HG03571 (cell line): ENCODE measurements at regions not wholly inside any gene's neighbourhood (a gene's known extent, or its start where the extent isn't known, plus 50 kb on each side); places are given as distances from the start of the nearest gene placed in this dataset.

Source experiments
- ATAC-seq: cut with Tn5 transposase; IDR thresholded peaks from one replicate; pipeline ENCODE4 v1.9.1; 2021; ENCODE audit not compliant: unreplicated experiment

DNA sequence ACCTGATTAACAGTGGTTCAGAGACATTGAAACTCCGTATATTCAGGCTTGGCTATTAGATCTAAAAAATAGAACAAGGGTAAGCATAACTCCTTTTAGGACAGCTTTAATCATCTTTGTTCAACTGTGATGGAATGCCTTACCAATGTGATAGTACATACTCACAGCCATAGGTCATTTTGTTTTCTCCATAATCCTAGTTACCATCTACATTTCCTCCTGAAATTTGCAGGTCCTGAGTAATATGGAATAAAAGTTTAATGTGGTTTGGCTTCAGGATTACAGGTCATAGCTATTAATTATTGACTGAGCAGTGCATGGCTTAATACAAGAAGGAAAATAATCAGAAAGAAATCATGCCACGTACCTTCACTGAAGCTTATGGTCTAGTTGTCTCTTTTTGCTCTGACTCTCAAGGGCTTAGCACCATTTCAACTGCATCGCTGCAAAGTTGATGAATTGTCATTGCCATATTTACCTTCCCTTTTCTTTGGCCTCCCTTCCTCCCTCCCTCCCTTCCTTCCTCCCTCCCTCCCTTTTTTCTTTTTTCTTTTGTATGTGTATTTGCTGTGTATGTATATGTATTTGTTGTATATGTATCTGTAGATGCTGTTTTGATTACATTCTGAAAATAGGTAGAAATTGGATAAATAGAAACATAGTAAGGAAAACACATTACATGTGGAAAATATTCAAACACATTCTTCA, 250.9 kb upstream of the ZNF608 start:
- ATAC-seq, result no peak

DNA sequence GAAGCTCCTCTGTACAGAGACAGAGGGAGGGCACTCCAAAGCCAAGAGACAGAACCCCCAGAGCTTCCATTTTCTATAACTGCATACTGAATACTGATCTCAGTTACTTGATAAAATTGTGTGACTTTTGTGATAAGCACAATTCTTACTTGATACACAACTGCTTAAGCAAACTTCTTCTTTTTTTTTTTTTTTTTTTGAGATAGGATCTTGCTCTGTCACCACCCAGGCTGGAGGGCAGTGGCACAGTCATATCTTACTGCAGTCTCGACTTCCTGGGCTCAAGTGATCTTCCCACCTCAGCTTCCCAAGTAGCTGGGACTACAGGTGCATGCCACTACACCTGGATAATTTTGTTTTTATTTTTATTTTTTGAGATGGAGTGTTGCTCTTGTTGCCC, 252.1 kb upstream of the ZNF608 start:
- no peak for ATAC-seq

DNA sequence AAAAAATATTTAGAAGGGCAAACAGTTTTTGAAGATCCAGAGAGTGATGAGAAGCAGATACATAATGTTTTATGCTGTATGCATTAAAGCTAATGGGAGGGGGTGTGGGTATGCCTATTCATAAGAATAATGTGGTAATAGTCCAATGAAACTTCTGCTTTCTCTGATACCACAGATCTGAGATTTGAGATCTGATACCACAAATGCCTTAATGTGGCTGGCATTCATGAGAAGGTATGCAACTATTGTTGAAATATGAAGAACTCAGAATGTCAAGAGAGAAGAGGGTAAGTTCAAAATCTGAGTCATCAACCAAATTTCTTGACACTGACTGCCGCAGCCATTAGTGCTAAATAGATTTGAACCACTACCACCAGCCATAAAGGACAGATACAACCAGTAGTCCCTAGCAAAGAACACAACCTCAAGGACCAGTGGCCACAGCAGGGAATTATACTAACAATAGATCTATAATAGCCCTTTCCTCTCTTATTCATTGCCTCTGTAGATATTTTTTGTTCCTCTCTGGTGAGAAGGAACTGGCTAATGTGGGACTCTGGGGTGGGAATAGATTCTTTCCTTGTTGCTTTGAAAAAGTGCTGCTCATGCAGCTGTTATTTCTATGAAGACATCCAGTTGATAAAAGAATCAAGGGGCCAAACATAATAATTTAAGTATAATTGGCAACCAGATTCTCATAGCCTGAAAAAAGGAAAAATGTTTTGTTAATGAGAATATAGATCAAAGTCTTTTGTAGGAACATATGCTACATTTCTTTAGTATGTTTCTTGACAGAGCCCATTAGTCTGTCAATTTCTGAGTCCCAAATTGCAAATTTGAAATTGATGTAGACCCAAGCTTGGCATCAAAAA, 256.5 kb upstream of the ZNF608 start:
- ATAC-seq, result no peak

DNA sequence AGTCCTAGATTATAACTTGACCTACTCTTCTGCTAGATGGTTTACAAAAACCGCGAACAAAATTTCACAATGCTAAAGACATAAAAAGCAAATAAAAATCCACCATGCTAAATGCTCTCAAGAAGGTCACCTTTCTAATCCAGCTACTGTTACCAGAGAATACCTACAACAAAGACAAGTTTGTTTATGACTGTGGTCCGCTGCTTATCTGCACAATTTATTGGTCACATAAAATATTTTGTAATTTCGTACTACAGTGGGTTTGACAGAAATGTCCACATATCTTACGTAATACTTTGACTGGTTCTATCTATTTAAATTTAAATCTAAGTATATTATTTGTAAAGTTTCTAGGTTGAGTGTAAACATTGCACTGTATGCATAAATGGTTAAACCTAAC, 257.6 kb upstream of the ZNF608 start:
- no peak for ATAC-seq

DNA sequence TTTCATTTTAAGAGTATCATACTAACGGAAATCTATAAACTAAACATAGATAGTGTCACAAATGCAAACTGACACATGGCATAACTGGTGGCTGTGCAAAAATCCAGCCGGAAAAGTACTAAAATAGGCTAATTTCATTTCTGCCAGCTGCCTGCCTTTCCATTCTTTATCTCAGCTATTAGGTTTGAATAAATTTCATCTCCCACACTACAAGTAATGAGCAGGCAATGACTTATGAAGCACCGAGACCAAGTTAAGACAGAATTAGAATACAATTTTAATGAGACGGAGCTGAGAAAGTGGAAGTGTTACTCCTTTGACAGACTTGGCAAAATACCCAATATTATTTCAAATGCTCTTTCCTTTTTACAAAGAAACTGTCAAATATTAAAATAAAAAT, 258.8 kb upstream of the ZNF608 start:
- peak; percentile 41 for ATAC-seq

DNA sequence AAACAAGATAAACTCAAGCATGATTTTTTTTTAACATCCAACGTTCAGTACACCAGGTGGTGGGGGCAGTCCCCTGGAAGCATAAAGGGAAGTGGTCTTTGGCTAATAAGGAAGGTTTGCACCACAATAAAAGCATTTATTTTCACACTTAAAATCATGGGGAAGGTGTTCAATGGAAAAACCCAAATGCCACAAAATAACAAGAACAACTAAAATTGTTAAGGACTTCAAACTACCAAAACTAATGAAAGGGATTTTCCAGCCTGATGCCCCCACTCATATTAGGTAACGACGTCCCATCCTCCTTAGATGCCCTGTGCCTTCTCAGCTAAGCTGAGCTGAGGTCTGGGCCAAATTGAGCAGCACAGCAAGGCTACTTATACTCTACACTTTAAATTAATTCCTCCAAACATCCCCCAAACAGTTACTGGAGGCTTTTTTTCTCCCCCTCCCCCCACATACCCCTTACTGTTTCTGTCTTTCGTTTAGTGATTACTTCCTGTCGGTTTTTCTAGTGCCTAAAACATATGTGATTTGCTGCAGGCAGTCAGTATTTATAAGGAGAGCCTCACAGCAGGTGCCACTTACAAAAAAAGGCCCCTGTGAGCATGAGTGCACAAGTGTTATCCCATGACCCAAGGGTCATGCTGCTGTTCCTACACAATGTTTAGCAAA, 259.7 kb upstream of the ZNF608 start:
- peak; percentile 57 for ATAC-seq

DNA sequence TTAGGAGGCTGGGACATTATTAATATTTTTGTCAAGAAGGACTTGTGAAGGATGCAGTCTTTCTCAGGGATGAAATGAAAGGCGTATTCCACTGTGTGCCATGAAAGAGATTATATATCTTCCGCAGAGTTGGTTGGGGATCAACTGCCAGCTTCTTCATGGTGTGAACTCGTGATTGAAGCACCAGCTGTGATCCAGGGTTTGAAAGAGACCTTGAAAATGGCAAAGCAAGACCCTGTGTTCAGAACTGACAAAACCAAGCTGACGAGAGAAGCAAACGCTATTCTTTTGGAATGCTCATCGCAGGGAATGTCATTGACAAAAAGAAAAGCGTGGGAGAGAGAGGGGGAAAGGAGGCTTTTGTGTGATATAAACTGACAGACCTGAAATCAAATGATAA, 263.9 kb upstream of the ZNF608 start:
- ATAC-seq, result no peak

DNA sequence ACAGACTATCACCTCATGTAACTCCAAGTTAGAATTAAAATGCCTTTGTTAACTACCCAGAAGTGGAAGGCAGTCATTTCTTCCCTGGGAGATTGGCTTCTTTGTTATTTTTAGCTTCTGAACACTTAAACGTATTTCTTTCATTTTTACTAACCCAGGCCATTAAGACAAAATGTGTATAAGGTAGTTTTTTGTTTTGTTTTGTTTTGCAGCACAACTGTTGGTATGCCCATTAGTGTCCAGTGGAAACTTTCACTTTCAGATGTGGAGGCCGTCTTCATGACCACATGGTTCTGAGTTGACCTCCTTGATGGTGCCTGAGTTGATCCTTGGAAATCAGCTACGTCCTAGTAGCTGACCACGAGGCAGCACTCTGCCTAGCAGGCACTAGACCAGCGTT, 264.6 kb upstream of the ZNF608 start:
- peak; percentile 39 for ATAC-seq

DNA sequence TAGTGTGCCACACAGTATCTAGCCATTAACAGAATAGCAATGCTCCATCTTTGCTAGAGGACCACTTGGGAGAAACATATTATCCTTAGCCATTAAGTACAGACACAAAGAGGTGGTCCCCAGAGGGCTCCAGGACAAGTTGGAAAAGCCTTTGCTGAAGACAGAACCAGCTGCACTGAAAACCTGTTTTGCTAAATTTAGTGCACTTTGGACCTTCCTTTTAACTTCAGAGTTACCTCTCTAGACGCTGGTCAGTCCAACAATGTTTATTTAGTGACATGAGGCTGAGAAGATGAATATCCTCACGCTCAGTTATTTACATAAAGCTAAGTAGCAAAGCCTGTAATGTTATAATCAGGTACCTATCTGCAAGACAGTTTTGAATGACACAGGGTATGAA, 265.0 kb upstream of the ZNF608 start:
- ATAC-seq, result no peak

DNA sequence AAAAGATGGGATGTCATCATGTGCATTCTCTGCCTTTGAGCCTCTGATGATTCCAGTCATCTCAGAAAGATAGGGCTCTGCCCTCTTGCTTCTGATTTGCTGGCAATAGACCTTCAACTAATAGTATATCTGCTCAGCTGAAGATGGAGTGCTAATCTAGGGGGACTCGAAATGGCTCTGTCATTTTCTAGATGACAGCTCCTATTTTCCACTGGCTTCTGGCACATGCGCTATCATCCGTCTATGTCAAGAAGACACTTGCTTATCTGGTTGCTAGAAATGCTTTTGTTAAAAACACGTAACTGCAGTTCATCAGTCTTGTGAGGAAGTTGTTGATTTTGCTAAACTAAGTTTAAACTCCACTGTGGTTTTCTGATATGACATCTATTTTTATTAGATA, 265.5 kb upstream of the ZNF608 start:
- ATAC-seq, result no peak

DNA sequence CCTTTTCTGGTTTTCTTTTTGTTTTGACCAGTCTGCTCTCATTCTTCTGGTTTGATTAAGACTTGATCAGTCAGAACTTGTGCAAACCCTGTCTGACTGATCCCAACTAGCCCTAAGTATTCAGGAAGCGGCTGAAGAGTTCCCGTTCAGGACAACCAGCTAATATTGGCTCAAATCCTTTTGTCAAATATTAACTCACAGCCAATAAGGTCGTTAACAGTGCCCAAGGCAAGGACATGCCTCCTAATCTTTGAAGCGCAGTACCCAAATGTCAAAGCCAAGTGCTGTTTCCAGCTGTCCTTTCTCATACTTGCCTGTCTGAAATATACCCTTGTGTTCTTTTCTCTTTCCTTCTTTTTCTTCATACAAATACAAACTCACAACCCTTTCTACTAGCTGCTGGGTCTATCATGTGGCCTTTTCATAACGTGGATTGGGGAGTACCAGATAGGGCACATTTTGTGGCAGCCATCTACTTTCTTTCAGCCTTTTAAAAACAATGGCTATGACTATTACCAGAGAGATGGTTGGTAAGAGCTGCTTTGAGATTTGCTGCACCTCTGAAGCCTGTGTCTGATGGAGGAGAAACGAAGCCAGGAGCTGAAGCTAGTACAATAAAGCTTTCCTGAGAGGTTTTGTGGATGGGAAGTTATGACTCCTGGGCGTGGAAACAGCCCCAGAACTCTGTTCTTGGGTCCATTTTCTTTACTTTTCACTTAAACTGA, 266.4 kb upstream of the ZNF608 start:
- no peak for ATAC-seq

DNA sequence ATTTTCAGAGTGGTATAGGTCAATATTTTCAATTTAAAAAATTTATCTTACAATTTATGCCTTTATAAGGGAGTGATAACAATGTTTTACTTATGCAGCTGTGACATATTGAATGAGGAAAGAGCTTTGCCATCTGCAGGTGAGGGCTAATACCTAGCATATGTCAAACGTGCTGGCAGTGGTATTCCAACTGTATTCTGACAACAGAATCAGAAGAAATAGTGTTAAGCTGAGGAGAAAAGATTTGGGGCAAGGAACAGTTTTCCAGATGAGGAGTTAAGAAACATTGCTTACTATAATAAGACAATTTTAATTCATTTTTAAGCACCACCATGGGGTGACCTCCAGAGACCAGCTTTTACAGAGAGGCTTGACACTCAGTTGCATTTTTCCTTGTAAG, 267.8 kb upstream of the ZNF608 start:
- ATAC-seq, result no peak

DNA sequence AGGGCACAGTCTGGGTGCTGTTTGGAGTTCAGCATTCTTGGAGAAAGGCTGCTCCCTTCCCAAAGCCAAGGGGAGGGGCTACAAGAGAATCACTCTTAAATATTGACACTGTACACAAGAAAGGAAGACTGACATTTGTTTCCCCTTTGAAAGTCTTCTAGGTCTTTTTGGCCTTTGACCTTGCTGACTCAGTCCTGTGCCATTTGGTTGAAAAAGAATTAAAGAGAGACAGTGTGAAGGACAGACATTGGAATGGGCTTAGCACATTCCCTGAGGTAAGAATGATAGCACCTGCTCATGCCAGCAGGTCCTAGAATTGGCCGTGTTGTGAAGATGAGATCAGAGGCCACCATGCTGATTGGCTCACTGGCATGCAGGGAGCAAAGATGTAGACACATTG, 271.4 kb upstream of the ZNF608 start:
- ATAC-seq, result no peak

DNA sequence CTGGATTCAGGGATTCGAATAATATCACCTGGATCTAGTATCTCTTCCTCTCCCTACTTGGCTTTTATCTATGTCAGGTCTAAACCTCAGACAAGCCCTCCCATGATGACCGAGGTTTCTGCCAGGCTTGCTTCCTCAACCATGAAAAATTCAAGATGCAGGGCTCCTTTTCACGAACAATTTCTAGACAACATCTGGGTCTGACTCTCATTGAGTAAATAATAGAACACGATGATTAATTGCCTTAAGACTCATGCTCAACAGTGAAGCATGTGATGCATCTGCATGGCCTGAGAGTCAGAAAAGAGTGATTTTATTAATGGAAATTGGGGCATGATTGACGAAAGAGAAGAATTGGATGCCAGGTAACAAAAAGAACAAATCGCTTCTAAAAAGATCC, 277.2 kb upstream of the ZNF608 start:
- no peak for ATAC-seq

DNA sequence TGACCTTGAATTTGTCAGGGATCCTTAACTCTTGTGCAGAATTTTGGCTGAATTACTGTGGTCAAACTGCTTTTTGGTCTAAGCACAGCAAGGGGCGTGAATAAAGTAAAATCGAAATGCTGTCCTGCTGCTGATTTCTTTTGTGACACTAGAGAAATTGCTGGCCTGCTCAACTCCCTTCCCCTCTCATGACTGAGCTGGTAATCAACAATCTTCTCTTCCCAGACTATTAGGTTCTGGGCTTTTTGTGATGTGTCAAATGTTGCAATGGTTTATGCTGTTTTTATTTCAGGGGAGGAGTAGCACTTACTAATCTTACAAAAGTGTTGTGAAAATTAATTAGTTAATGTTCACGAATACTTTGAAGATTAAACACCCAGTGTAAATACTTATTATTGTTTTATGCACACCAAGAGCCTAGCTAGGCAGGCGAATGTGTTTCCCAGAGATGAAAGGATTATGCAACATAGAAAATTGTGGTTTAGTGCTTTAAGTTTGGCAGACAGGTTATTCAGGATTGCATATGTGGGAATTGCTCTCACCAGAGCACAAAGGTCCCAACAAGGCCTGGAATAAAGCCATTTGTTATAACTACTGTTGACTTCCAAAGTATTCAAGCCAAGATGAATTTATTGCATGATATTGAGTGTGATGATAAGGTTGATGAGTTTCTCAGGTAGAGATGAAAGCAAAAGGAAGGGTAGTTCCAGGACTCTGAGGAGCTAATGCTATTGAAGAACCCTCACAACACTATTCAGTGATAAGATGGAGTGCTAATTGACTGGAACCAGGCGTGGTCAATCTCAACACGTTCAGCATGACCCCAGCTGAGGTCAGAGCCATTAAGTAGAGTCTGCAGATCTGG, 280.7 kb upstream of the ZNF608 start:
- ATAC-seq, result no peak

DNA sequence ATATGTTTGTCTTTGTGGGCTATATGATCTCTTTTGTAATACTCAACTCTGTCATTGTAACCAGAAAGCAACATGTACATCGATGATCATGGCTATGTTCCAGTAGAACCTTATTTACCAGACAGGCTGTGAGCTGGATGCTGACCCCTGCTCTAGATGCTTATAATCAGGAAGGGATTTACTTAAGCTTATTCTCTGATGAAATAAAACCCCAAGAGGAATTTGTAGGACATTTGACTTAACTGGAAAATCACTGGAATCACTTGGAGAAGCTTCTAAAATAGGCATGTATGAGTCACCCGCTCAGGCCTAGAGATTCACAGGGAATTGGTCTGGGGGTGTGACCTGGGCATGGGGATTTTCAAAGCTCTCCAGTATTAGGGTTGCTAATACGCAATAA, 285.8 kb upstream of the ZNF608 start:
- no peak for ATAC-seq

DNA sequence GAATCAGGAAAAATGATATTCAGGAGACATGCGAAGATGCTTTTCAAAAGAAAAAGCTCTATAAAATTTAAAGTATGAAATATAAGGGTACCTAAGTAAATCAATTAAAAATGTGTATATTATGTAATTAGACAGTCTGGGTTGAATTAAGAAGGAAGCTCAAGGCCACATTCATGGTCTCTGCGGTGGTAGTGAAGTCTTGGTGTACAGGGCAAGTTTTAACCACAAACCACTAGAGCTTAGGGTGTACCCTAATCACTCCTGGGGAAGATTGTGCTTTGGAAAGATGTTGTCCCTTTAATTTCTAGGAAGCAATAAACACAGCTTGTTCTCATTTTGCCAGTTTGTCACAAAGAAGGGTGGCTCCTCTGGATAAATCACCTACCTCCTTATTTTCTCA, 287.2 kb upstream of the ZNF608 start:
- no peak for ATAC-seq

DNA sequence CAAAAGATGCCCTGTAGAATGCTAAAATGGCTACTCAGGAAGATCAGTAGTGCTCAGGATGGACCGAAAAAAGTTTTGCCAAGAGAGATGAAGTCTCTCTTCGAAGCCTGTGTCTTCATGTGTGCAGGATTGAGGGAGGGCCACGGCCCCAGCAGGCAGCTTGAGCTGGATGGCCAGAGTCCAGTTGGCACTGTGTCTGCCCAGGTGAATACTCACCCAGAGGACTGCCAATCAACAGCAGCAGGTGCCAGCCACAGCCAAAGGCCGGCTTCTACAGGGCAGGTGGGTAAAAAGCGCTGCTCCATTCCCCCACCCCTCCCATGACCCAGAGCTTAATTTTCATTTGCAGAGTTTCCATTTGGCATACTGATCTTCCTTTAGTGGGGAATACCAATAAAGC, 287.9 kb upstream of the ZNF608 start:
- no peak for ATAC-seq

DNA sequence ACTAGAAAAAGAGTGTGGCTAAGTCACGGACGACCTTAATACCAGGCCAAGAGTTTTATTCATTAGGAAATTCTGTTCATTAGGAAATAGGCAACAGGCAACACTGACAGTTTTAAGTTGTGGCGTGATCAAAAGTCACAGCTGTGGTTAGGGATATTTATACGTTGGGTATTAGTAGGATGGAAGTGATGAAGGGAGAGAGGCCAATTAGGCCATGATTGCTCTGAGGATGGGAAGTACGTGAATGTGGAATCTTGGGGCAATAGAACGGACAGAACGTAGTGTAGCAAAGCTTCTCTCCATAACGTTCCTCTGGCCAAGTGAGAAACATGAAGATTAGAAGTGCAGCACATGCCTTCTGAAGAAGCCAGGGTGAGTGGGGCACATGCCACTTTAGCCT, 290.1 kb upstream of the ZNF608 start:
- ATAC-seq, result no peak

DNA sequence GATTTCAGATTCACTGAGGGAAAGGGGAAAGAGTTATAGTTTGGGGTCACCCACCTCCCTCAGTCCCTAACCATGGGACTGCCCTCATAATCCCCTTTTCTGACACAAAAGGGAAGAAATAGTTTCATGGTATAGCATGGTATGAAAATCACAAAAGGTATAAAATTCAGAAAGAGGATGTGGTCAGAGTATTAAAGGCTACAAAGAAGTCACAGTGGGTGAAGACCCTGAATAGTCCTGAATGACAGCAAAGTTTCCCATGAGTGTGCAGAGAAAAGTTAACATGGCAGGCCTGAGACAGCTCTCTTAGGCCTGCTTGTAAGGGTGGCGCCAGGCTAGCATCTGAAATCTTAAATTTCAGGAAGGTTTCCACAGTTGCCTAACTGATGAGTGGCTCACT, 290.6 kb upstream of the ZNF608 start:
- ATAC-seq, result no peak
